BLaER1 treated with 17β-estradiol and CSF1 and Interleukin-3, amounts not matched to agents 10 nM and 100 nM (cell line): ENCODE measurements at regions not wholly inside any gene's neighbourhood (a gene's known extent, or its start where the extent isn't known, plus 50 kb on each side); places are given as distances from the start of the nearest gene placed in this dataset.

Source experiments
- H3K27ac ChIP-seq, 11 experiments: shearing (Covaris generic); formaldehyde crosslinking; 2 replicates each; pipeline ENCODE4 v1.8.1; 2022
- H3K27me3 ChIP-seq, 11 experiments: shearing (Covaris generic); formaldehyde crosslinking; 2 replicates each; pipeline ENCODE4 v1.8.1; 2022
- H3K36me3 ChIP-seq, 11 experiments: shearing (Covaris generic); formaldehyde crosslinking; 2 replicates each; pipeline ENCODE4 v1.8.1; 2022
- H3K4me1 ChIP-seq, 10 experiments: shearing (Covaris generic); formaldehyde crosslinking; 2 replicates each; pipeline ENCODE4 v1.8.1; 2022
- H3K4me2 ChIP-seq, 11 experiments: shearing (Covaris generic); formaldehyde crosslinking; 2 replicates each; pipeline ENCODE4 v1.8.1; 2022
- H3K4me3 ChIP-seq, 10 experiments: shearing (Covaris generic); formaldehyde crosslinking; 2 replicates each; pipeline ENCODE4 v1.8.1; 2022
- H3K9ac ChIP-seq, 11 experiments: shearing (Covaris generic); formaldehyde crosslinking; 2 replicates each; pipeline ENCODE4 v1.8.1; 2022
- H3K9me3 ChIP-seq, 11 experiments: shearing (Covaris generic); formaldehyde crosslinking; replicated peaks in 1 of 11; 2 replicates each; pipeline ENCODE4 v1.8.1; 2022
- H4K20me1 ChIP-seq, 11 experiments: shearing (Covaris generic); formaldehyde crosslinking; 2 replicates each; pipeline ENCODE4 v1.8.1; 2022
- Cebpa-rat ChIP-seq, 11 experiments: shearing (Covaris generic); IDR thresholded peaks; 2 replicates each; pipeline ENCODE4 v1.8.1; 2022

GRCh38 chr5:126354858-126355731, 68.1 kb upstream of the GRAMD2B start:
- H3K27ac ChIP-seq: no peak overlapping the region

GRCh38 chr5:126355940-126356339, 67.3 kb upstream of the GRAMD2B start:
- Histone ChIP-seq H3K4me3 (no peak overlapping the region), H3K9ac (no peak overlapping the region), H3K9me3 (no peaks in the 10 kb centered on the region), H4K20me1 (no peaks in the 10 kb centered on the region), H3K36me3 (no peaks in the 10 kb centered on the region), H3K4me2 (no peak overlapping the region), H3K27me3 (no peaks in the 10 kb centered on the region), H3K27ac (no peak overlapping the region), H3K4me1 (peaks cover 11 to 37% (median 15%) of the 10 kb centered on the region in 10 experiments)
- no peak for TF ChIP-seq Cebpa-rat (IDR thresholded peaks at IDR 0.05)

More at GRCh38 chr5:126354858-126355731, 68.1 kb upstream of the GRAMD2B start:
- Histone ChIP-seq H4K20me1 (no peaks in the 10 kb centered on the region), H3K36me3 (no peaks in the 10 kb centered on the region), H3K9ac (0 out of 22 replicates have a peak overlapping the region, but pooled peaks of 1 of the 11 experiments have one; percentile 25), H3K4me2 (peak overlapping the region; percentile 49 to 83 (median 69); a peak in 20 of 22 replicates), H3K27me3 (no peaks in the 10 kb centered on the region), H3K9me3 (no peaks in the 10 kb centered on the region), H3K4me1 (peaks cover 11 to 37% (median 15%) of the 10 kb centered on the region in 10 experiments), H3K4me3 (no peak overlapping the region)
- no peak for TF ChIP-seq Cebpa-rat (IDR thresholded peaks at IDR 0.05)

GRCh38 chr5:126357585-126358342, 65.4 kb upstream of the GRAMD2B start:
- no peaks in the 10 kb centered on the region for H3K27me3 ChIP-seq
- no peaks in the 10 kb centered on the region for H4K20me1 ChIP-seq
- no peaks in the 10 kb centered on the region; a peak in 1 of 22 replicates for H3K9me3 ChIP-seq
- no peaks in the 10 kb centered on the region for H3K36me3 ChIP-seq
- H3K27ac ChIP-seq: peak overlapping the region in 1 of 11 experiments; percentile 19; a peak in 1 of 22 replicates
- no peak overlapping the region for H3K4me3 ChIP-seq
- H3K9ac ChIP-seq: no peak overlapping the region
- peak overlapping the region in 4 of 11 experiments; percentile 8 to 46 (median 32); a peak in 5 of 22 replicates for H3K4me2 ChIP-seq
- peaks cover 11 to 37% (median 15%) of the 10 kb centered on the region in 10 experiments for H3K4me1 ChIP-seq
- TF ChIP-seq Cebpa-rat (IDR thresholded peaks at IDR 0.05): no peak

- Histone ChIP-seq H4K20me1 (no peaks in the 10 kb centered on the region), H3K9me3 (peaks cover 0 to 4% (median 0%) of the 10 kb centered on the region in 11 experiments; a peak in 3 of 22 replicates), H3K4me1 (peaks cover 11 to 33% (median 15%) of the 10 kb centered on the region in 10 experiments), H3K27ac (peak overlapping the region in 1 of 11 experiments; percentile 19; a peak in 1 of 22 replicates), H3K27me3 (no peaks in the 10 kb centered on the region), H3K36me3 (no peaks in the 10 kb centered on the region), H3K4me3 (no peak overlapping the region), H3K4me2 (peak overlapping the region in 4 of 11 experiments; percentile 8 to 42 (median 21); a peak in 4 of 22 replicates), H3K9ac (no peak overlapping the region)
- no peak for TF ChIP-seq Cebpa-rat (IDR thresholded peaks at IDR 0.05)
These were observed 64.7 kb upstream of the GRAMD2B start for GRCh38 chr5:126358525-126358924.

GRCh38 chr5:126359884-126360283, 63.3 kb upstream of the GRAMD2B start:
- Histone ChIP-seq H3K9me3 (peaks cover 0 to 4% (median 0%) of the 10 kb centered on the region in 11 experiments; a peak in 3 of 22 replicates), H4K20me1 (no peaks in the 10 kb centered on the region), H3K27ac (no peak overlapping the region), H3K27me3 (no peaks in the 10 kb centered on the region), H3K36me3 (no peaks in the 10 kb centered on the region), H3K9ac (no peak overlapping the region), H3K4me1 (peaks cover 2 to 27% (median 4%) of the 10 kb centered on the region in 10 experiments), H3K4me2 (no peak overlapping the region), H3K4me3 (no peak overlapping the region)
- no peak for TF ChIP-seq Cebpa-rat (IDR thresholded peaks at IDR 0.05)

- peak overlapping the region in 2 of 11 experiments; percentile 2 to 5; a peak in 1 of 22 replicates for H3K4me2 ChIP-seq
These were observed 62.7 kb upstream of the GRAMD2B start for GRCh38 chr5:126360467-126360866.

GRCh38 chr5:126363658-126364057, 59.6 kb upstream of the GRAMD2B start:
- Histone ChIP-seq H3K27me3 (no peaks in the 10 kb centered on the region), H3K4me1 (peaks cover 0 to 16% (median 0%) of the 10 kb centered on the region in 10 experiments; a peak in 5 of 20 replicates)

More at GRCh38 chr5:126360467-126360866, 62.7 kb upstream of the GRAMD2B start:
- H3K4me3 ChIP-seq: no peak overlapping the region
- H3K36me3 ChIP-seq: no peaks in the 10 kb centered on the region
- H3K9me3 ChIP-seq: peaks cover 0 to 4% (median 0%) of the 10 kb centered on the region in 11 experiments; a peak in 3 of 22 replicates
- no peaks in the 10 kb centered on the region for H4K20me1 ChIP-seq
- TF ChIP-seq Cebpa-rat (IDR thresholded peaks at IDR 0.05): no peak
- peaks cover 0 to 27% (median 0%) of the 10 kb centered on the region in 10 experiments; a peak in 8 of 20 replicates for H3K4me1 ChIP-seq
- no peaks in the 10 kb centered on the region for H3K27me3 ChIP-seq
- H3K9ac ChIP-seq: no peak overlapping the region
- no peak overlapping the region for H3K27ac ChIP-seq

GRCh38 chr5:126364206-126364902, 58.9 kb upstream of the GRAMD2B start:
- H4K20me1 ChIP-seq: no peaks in the 10 kb centered on the region
- H3K4me3 ChIP-seq: no peak overlapping the region
- H3K27ac ChIP-seq: no peak overlapping the region
- no peak overlapping the region for H3K9ac ChIP-seq
- no peaks in the 10 kb centered on the region for H3K36me3 ChIP-seq
- no peaks in the 10 kb centered on the region for H3K27me3 ChIP-seq
- peaks cover 0 to 4% (median 0%) of the 10 kb centered on the region in 11 experiments; a peak in 3 of 22 replicates for H3K9me3 ChIP-seq
- no peak for TF ChIP-seq Cebpa-rat (IDR thresholded peaks at IDR 0.05)
- peaks cover 0 to 14% (median 0%) of the 10 kb centered on the region in 10 experiments; a peak in 3 of 20 replicates for H3K4me1 ChIP-seq
- peak overlapping the region in 2 of 11 experiments; percentile 13 to 22; a peak in 1 of 22 replicates for H3K4me2 ChIP-seq

More at GRCh38 chr5:126363658-126364057, 59.6 kb upstream of the GRAMD2B start:
- peak overlapping the region in 3 of 11 experiments; percentile 29 to 51 (median 38); a peak in 3 of 22 replicates for H3K4me2 ChIP-seq
- H3K4me3 ChIP-seq: no peak overlapping the region
- no peaks in the 10 kb centered on the region for H3K36me3 ChIP-seq
- H3K9ac ChIP-seq: no peak overlapping the region
- no peaks in the 10 kb centered on the region for H4K20me1 ChIP-seq
- H3K9me3 ChIP-seq: peaks cover 0 to 4% (median 0%) of the 10 kb centered on the region in 11 experiments; a peak in 3 of 22 replicates
- TF ChIP-seq Cebpa-rat (IDR thresholded peaks at IDR 0.05): no peak
- no peak overlapping the region for H3K27ac ChIP-seq
